K562 (cell line): ENCODE measurements at regions not wholly inside any gene's neighbourhood (a gene's known extent, or its start where the extent isn't known, plus 50 kb on each side); places are given as distances from the start of the nearest gene placed in this dataset.

Source experiments
- CAMTA2 ChIP-seq: fragments of 250-450 bp; sonication (Bioruptor Pico); conservative IDR thresholded peaks from 2 replicates; pipeline ENCODE4 v1.5.1; 2022
- CREM ChIP-seq: IDR thresholded peaks from 2 replicates; pipeline ENCODE4 v1.6.1; 2014; ENCODE audit warnings: antibody characterized with exemption, low read depth
- CTCF ChIP-seq, 3 experiments: IDR thresholded peaks in 2 of 3; conservative IDR thresholded peaks in 1 of 3; 2 replicates each; pipeline ENCODE4 v1.5.1; 2011 to 2012; ENCODE audit warnings: low read length in 3 of 3, mild to moderate bottlenecking in 3 of 3, control low read depth in 2 of 3, improper control_type of control experiment in 1 of 3, inconsistent platforms in 1 of 3, low read depth in 1 of 3, mixed read lengths in 1 of 3, moderate library complexity in 1 of 3; ENCODE audit not compliant: insufficient read depth in 2 of 3
- ELF4 ChIP-seq: fragments of 450-650 bp; formaldehyde crosslinking; IDR thresholded peaks from 2 replicates; pipeline ENCODE4 v1.4.0; 2022; ENCODE audit warnings: missing genetic modification characterization
- ETS2 ChIP-seq: IDR thresholded peaks from 2 replicates; pipeline ENCODE4 v1.6.1; 2016; ENCODE audit warnings: borderline replicate concordance, missing genetic modification characterization, mild to moderate bottlenecking, moderate library complexity, missing compliant biosample characterization; ENCODE audit not compliant: poor library complexity, severe bottlenecking
- FUS ChIP-seq: fragments of 200-400 bp; formaldehyde crosslinking; optimal IDR thresholded peaks from 2 replicates; pipeline ENCODE3; 2017; ENCODE audit warnings: low read depth, low read length
- KDM2B ChIP-seq: fragments of 250-450 bp; sonication (Bioruptor Pico); IDR thresholded peaks from 2 replicates; pipeline ENCODE4 v1.8.0; 2021; ENCODE audit warnings: mild to moderate bottlenecking, moderate library complexity
- MAFG ChIP-seq: fragments of 450-650 bp; conservative IDR thresholded peaks from 2 replicates; pipeline ENCODE4 v1.6.1; 2016; ENCODE audit warnings: missing genetic modification characterization, missing compliant biosample characterization
- NR1H2 ChIP-seq: sonication (generic); formaldehyde crosslinking; IDR thresholded peaks from 2 replicates; pipeline ENCODE4 v1.4.0; 2020; ENCODE audit warnings: mild to moderate bottlenecking, missing genetic modification reagents
- ZNF274 ChIP-seq: IDR thresholded peaks from 2 replicates; pipeline ENCODE4 v1.6.1; 2011; ENCODE audit warnings: low read depth, mild to moderate bottlenecking, low read length, moderate library complexity, borderline replicate concordance
- TF ChIP-seq, protein P1 (sequence below): fragments of 450-650 bp; IDR thresholded peaks from 2 replicates; pipeline ENCODE4 v1.6.1; 2016

DNA sequence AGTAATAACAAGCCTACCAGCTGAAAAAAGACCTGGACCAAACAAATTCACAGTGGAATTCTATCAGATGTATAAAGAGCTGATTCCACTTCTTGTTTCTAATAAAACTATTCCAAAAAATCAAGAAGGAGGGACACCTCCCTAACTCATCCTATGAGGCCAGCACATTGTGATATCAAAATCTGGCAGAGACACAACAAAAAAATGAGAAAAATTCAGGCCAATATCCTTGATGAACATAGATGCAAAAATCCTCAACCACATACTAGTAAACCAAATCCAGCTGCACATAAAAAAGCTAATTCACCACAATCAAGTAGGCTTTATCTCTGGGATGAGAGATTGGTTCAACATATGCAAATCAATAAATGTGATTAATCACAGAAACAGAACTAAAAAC, 147.9 kb upstream of the NEIL3 start:
- TF ChIP-seq CTCF (IDR thresholded peaks at IDR 0.05 in 2 of 3, conservative IDR thresholded peaks at IDR 0.05 in 1 of 3; ENCODE audit: insufficient read depth in 2 of 3, low read depth in 1 of 3, low read length in 3 of 3) (no peak), CAMTA2 (CRISPR knock-in tag) (no peak), NR1H2 (CRISPR knock-in tag) (no peak), MAFG (tag) (no peak), KDM2B (no peak), CREM (no peak), ETS2 (tag) (no peak), FUS (no peak), ZNF274 (no peak), ELF4 (no peak)
- TF ChIP-seq, protein P1, sequence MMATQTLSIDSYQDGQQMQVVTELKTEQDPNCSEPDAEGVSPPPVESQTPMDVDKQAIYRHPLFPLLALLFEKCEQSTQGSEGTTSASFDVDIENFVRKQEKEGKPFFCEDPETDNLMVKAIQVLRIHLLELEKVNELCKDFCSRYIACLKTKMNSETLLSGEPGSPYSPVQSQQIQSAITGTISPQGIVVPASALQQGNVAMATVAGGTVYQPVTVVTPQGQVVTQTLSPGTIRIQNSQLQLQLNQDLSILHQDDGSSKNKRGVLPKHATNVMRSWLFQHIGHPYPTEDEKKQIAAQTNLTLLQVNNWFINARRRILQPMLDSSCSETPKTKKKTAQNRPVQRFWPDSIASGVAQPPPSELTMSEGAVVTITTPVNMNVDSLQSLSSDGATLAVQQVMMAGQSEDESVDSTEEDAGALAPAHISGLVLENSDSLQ: no peak
